ENCODE measurements at regions not wholly inside any gene's neighbourhood (a gene's known extent, or its start where the extent isn't known, plus 50 kb on each side); places are given as distances from the start of the nearest gene placed in this dataset.

DNA sequence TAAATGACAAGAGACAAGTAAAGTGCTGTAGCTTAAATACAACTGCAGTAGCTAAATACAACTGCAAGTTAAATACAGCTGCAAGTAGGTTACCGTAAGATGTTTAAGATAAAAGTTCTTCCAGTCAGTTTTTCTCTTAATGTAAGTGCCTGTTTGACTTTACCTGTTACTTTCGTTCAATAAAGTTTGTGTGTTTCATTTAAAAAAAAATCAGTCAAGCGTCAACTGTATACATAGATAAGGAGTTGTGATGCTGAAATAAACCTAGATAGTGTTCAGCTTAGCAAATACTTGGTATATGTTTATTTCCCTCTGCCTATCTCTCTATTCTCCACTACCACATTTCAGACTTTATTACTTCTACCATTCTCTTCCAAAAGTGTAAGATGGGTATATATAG is 221.2 kb downstream of the NR2F2 start:
- TF ChIP-seq, protein P1, sequence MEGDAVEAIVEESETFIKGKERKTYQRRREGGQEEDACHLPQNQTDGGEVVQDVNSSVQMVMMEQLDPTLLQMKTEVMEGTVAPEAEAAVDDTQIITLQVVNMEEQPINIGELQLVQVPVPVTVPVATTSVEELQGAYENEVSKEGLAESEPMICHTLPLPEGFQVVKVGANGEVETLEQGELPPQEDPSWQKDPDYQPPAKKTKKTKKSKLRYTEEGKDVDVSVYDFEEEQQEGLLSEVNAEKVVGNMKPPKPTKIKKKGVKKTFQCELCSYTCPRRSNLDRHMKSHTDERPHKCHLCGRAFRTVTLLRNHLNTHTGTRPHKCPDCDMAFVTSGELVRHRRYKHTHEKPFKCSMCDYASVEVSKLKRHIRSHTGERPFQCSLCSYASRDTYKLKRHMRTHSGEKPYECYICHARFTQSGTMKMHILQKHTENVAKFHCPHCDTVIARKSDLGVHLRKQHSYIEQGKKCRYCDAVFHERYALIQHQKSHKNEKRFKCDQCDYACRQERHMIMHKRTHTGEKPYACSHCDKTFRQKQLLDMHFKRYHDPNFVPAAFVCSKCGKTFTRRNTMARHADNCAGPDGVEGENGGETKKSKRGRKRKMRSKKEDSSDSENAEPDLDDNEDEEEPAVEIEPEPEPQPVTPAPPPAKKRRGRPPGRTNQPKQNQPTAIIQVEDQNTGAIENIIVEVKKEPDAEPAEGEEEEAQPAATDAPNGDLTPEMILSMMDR (conservative IDR thresholded peaks at IDR 0.05), result no peak
- no peak overlapping the region for H3K27ac ChIP-seq

DNA sequence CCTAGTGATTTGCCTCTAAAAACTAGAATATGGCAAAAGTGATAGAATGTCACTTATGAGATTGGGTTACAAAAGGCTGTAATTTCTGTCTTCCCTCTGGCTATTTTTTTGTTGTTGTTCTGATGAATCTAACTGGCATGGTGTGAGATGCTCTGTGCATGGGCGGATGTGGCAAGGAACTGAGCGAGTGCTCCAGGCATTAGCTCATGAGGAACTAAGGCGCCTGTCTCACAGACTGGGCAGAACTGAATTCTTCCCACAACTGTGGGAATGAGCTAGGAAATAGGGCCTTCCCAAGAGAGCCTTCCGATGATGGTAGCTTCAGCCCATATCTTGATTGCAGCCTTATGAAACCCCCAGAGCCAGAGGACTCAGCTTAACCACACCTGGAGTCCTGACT is 222.5 kb downstream of the NR2F2 start:
- TF ChIP-seq, protein P1 (conservative IDR thresholded peaks at IDR 0.05), result no peak
- H3K27ac ChIP-seq, result no peak overlapping the region

DNA sequence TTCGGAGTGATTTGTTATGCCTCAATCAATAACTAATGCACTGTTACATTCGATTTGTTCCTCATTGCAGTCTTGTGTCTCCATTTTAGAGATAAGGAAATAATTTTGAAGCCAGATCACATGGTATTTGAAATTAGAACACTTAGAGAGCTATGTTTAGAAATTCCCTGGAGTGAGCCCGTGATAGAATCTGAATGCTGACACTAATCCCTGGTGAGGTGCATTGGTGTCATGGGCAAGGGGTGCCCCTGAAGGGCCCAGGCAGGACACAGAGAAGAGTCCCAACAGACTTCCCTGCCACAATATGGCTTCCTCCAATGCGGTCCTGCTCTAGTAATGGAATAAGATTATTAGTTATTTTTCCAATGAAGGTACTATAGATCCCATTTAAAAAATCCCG is 223.0 kb downstream of the NR2F2 start:
- H3K27ac ChIP-seq, result no peak overlapping the region
- TF ChIP-seq, protein P1 (conservative IDR thresholded peaks at IDR 0.05), result no peak

DNA sequence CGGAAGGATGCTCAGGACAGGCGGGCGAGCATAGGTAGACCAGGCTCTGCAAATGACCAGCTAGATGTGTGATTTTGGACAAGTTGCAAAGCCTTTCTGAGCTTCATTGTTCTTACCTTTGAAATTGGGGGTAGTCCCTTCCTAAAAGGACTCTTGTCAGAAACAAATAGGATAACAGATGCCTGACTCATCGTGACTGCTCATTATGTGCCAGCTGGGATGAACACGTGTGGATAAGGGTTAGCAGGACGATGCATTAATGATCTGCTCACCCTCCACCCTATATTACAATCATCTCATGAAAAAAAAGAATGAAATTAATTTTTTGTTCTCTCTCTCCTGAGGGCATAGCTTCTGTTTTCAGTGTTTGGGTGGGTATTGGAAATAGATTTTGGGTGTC is 223.4 kb downstream of the NR2F2 start:
- no peak overlapping the region for H3K27ac ChIP-seq
- TF ChIP-seq, protein P1 (conservative IDR thresholded peaks at IDR 0.05), result no peak

DNA sequence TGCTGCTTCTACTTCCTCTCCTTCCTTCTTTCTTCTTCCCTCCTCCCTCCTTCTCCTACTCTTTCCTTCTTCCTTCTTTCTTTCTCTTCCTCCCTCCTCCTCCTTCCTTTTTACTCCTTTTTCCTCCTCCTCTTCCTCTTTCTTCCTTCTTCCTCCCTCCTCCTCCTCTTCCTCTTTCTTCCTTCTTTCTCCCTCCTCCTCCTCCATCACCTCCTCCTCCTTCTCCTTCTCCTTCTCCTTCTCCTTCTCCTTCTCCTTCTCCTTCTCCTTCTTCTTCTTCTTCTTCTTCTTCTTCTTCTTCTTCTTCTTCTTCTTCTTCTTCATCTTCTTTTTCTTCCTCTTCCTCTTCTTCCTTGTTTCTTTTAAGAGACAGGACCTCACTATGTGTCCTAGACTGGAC is 224.0 kb downstream of the NR2F2 start:
- no peak overlapping the region for H3K27ac ChIP-seq
- TF ChIP-seq, protein P1 (conservative IDR thresholded peaks at IDR 0.05), result no peak

GRCh38 chr15:96559087-96559486 is 228.6 kb downstream of the NR2F2 start:
- TF ChIP-seq, protein P1 (conservative IDR thresholded peaks at IDR 0.05), result no peak
- H3K27ac ChIP-seq, result no peak overlapping the region

DNA sequence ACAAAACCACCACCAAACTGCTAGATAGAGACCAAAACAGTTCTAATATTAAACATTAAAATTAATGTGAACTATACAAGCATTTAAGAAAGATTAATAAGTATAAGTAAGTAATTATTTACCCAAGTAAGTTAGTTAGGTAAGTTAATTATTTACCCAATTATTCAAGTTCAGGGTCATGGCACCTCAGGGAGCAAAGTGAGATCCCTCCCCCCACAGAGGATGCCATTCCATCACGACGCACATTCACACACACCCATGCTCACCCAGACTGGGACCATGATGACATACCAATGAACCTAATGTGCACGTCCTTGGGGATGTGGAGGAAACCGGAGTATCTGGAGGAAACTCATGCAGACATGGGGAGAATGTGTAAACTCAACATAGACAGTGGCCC is 229.1 kb downstream of the NR2F2 start:
- no peak overlapping the region for H3K27ac ChIP-seq
- TF ChIP-seq, protein P1 (conservative IDR thresholded peaks at IDR 0.05), result no peak
